ENCODE measurements at regions not wholly inside any gene's neighbourhood (a gene's known extent, or its start where the extent isn't known, plus 50 kb on each side); places are given as distances from the start of the nearest gene placed in this dataset.

- Mint-ChIP-seq H3K36me3 (ENCODE audit: insufficient read depth in 1 of 3, low read depth in 3 of 3) (peaks cover 0 to 5% (median 0%) of the 10 kb centered on the region in 3 experiments; a peak in 1 of 7 replicates), H3K9me3 (peaks cover 7 to 11% of the 10 kb centered on the region in 2 experiments), H3K27ac (no peak overlapping the region), H3K4me3 (no peak overlapping the region), H3K27me3 (ENCODE audit: low read depth) (no peaks in the 10 kb centered on the region), H3K4me1 (no peaks in the 10 kb centered on the region)
- Histone ChIP-seq H3K27ac (ENCODE audit: insufficient read length, low read depth, low read length) (no peak overlapping the region), H3K79me1 (ENCODE audit: insufficient read depth, low read depth, low read length, poor library complexity, severe bottlenecking) (no peaks in the 10 kb centered on the region), H4K5ac (ENCODE audit: insufficient read length, low read depth, low read length) (no peak overlapping the region), H3K9ac (ENCODE audit: extremely low read depth, insufficient read length, low read length) (no peak overlapping the region), H2BK20ac (ENCODE audit: low read depth, low read length, poor library complexity, severe bottlenecking) (no peak overlapping the region), H4K91ac (ENCODE audit: insufficient read length, low read depth, low read length) (no peak overlapping the region), H4K8ac (replicated peaks; ENCODE audit: insufficient read length, low read depth, low read length) (no peak overlapping the region), H3K23ac (ENCODE audit: insufficient read length, low read depth, low read length) (no peak overlapping the region), H3K79me2 (ENCODE audit: insufficient read depth, low read length) (no peaks in the 10 kb centered on the region), H2AK5ac (ENCODE audit: insufficient read length, low read length) (no peak overlapping the region), H3K14ac (ENCODE audit: insufficient read depth, low read length) (no peak overlapping the region), H3K4me2 (ENCODE audit: insufficient read depth, insufficient read length, low read length) (no peak overlapping the region), H3K23me2 (ENCODE audit: insufficient read length, low read depth, low read length, poor library complexity, severe bottlenecking) (no peaks in the 10 kb centered on the region), H3K9me3 (ENCODE audit: control insufficient read depth, low read depth, low read length) (no peaks in the 10 kb centered on the region), H2AFZ (ENCODE audit: low read length) (no peak overlapping the region), H3K56ac (ENCODE audit: insufficient read length, low read depth, low read length) (no peak overlapping the region), H2BK5ac (ENCODE audit: insufficient read length, low read length) (no peak overlapping the region), H3K4me1 (ENCODE audit: insufficient read depth, low read length) (no peaks in the 10 kb centered on the region), H3T11ph (ENCODE audit: low read length) (no peak overlapping the region), H3K18ac (ENCODE audit: insufficient read length, low read depth, low read length) (no peak overlapping the region), H3K27me3 (ENCODE audit: insufficient read depth, low read length) (no peaks in the 10 kb centered on the region), H4K20me1 (ENCODE audit: control insufficient read depth, insufficient read depth, insufficient read length) (no peaks in the 10 kb centered on the region), H2BK12ac (ENCODE audit: insufficient read length, low read depth, low read length) (no peak overlapping the region), H2BK120ac (ENCODE audit: low read depth, low read length, poor library complexity, severe bottlenecking) (no peak overlapping the region), H2BK15ac (ENCODE audit: low read depth, low read length) (no peak overlapping the region), H3K4ac (ENCODE audit: low read depth, low read length) (no peak overlapping the region)
- TF ChIP-seq CTCF (conservative IDR thresholded peaks at IDR 0.05): no peak
- no peak for DNase-seq
These were observed 178.6 kb upstream of the CNTN5 start for GRCh38 chr11:98842187-98842586.
